HG03039 (cell line): ENCODE measurements at regions not wholly inside any gene's neighbourhood (a gene's known extent, or its start where the extent isn't known, plus 50 kb on each side); places are given as distances from the start of the nearest gene placed in this dataset.

Experiments used
- ATAC-seq: cut with Tn5 transposase; IDR thresholded peaks from one replicate; pipeline ENCODE4 v1.9.1; 2021; ENCODE audit warnings: mild to moderate bottlenecking, moderate library complexity; ENCODE audit not compliant: unreplicated experiment

DNA sequence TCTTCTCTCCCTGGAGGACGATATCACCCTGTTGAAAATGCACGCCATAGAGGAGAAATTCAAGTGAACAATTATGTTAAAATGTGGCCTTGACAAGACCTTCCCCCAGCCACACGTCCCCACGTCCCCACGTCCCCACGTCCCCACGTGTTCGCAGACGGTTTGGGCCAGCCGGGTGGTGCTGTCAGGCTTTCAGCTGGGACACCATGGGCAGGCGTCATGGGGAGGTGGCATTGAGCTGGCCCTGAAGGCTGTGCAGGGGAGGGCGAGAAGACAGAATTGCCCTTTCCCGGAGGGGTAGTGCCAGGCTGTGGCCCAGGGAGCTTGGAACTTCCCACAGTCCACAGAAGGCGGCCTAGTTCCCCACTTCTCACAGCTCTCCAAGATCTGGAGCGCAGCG, 240.7 kb upstream of the RAB6C start:
- no peak for ATAC-seq

DNA sequence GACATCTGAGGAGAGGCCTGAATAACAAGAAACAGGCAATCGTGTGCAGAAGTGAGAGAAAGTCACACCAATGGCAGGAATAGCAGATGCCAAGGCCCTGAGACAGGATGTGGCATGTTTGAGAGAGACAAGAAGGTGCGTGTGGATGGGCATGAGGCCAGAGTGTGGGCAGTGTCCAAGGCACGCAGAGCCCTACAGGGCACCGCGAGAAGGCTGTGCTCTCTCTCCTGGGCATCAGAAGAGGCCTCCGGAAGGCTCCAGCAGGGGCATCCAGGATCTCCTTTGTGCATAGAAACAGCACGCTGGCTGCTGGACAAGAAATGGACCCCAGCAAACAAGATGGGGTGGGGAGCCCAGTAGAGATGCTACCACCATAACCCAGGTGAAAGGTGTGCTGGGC, 239.0 kb upstream of the RAB6C start:
- ATAC-seq: no peak

DNA sequence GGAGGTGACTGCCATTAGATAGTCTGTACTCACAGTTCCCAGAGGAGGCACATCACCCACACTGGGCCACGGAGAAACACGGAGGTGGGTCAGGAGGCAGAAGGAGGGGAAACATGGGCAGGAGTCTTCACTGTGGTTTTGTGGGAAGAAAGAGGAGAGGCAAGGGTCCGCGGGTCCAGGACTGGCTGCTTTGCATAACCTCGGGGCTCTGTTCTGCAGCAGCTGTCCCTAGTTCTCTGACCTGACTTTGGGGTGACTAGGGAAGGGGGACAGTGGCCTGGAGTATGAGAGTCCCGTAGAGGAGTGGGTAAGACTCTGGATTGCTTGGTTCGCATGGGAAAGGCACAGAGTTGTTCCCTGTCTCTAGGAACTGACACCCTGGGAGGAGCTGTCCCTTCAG, 238.3 kb upstream of the RAB6C start:
- no peak for ATAC-seq

DNA sequence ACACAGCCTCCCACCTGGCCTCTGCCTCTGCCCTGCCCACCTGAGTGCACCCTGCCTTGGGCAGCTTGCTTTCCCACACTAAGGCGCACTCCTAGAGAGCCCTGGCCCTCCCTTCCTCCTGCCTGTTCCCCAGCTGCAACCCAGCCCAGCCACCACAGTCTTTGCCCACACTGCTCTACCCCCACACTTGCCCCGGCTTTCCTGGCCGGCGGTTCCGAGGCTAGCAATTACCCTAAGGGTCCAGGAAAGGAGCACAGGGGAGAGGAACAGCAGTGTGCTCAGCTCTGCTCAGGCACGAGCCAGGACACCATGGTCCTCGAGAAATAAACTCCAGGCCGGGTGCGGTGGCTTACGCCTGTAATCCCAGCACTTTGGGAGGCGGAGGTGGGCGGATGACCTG, 237.8 kb upstream of the RAB6C start:
- ATAC-seq: no peak

DNA sequence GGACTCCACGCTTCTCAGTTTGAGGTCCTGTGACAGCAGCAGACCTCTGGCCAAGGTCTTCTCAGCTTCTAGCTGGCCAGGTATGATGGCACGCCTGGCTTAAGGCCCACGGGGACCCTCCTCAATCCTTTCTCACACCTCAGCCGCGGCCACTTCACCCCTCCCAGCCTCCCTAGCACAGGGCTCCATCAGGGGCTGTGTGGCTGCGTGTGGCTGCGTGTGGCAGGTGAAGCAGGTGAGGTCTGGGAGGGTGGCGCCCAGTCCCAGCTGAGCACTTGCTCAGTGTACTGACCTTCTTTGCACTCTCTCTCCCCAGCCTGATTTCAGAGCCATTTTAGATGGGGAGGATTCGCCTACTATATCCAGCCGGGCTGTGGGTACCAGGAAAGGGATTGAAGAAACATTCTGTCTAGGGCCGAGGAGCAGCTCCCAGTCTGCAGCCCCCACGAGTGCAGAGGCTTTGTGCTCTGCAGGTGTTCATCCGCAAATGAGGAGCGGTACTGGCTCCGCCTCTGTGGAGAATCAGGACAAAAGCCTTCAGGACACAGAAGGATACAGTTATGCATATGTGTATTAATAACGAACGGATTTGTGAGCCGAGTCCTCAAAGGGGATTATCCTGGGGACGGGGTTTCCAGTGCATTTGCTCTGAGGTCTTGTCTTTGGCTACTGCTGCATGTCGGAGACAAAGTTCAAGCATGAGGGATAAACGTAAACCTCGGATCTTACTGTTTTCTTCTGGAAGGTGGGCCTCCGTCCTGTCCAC, 236.9 kb upstream of the RAB6C start:
- ATAC-seq: no peak

DNA sequence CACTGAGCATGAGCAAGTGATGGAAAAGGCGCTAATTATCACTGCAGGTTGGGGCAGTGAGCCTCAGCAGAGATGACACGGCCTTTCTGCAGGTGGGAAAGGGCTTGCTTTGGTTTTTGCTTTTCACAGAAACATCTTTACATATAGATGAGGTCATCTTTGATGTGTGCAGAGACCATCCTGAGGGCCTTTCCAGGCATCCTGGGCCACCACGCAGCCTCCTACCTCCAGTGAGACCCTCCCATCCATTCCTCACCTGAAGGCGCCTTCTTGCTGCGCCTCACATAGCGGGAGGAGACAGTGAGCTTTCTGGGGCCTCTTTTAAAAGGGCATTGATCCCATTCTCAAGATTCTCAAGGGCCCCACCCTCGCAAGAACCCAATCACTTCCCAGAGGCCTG, 235.3 kb upstream of the RAB6C start:
- ATAC-seq: no peak

DNA sequence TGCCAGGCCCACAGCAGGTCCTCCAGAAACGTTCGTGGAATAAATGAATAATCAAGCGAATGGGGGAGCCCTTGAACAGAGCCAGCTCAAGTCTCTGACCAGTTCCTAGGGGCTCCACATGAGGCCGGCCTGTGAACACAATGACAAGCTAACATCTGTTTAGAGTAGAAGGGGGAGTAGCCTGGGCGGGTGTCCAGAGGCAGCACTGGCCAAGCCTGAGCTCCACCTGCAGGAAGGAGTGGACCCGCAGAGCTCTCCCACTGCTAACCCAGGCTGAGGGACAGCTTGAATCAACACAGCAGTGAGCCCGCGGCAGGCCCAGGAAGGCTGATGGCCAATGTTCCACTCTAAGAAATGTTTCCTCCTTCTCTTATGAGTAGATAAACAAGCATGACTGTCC, 234.8 kb upstream of the RAB6C start:
- ATAC-seq: no peak

DNA sequence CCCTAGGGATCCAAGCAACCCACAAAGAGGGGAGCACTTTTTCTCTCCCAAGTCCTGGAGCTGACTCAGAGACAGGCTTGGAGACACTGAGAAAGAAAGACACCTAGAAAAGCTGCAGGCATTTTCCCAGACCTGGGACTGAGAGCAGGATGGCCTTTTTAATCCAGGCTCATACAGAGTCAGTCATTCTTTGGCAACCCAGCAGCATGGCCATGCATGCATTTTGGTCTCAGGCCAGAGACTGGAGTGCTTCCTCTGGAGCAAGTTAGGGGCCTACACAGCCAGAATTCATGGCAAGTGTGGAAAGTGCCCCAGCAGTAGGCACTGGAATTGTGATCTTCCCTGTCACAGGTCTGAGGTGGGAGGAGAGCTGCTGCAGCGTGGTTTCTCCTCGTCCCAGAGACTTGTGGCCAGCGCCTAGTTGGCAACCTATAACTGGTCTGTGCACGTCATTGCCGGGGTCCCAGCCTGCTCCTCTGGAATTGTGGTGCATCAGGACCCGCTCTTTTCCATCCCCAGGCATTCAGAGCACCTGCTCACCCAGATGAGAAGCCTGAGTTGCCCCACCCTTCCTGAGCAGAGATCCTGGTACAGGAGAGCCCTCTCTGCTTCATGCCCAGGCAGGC, 231.9 kb upstream of the RAB6C start:
- ATAC-seq: no peak

DNA sequence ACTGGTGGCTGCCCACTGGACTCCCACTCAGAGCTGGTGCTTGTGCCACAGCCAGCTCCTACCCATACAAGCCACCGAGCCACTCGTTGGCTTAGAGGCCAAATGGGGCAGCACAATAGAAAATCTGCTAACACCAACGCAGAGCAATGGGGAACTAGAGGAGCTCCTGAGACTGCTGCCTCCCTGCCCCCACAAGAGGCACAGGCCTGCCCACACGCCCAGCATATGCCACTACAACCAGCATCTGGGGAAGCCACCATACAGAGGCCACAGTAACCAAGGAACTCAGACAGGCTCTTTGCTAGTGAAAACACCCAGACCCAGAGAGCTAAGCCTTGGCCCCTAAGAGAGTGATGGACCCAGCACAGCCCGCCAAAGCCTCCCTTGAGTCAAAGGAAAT, 231.2 kb upstream of the RAB6C start:
- ATAC-seq: no peak

DNA sequence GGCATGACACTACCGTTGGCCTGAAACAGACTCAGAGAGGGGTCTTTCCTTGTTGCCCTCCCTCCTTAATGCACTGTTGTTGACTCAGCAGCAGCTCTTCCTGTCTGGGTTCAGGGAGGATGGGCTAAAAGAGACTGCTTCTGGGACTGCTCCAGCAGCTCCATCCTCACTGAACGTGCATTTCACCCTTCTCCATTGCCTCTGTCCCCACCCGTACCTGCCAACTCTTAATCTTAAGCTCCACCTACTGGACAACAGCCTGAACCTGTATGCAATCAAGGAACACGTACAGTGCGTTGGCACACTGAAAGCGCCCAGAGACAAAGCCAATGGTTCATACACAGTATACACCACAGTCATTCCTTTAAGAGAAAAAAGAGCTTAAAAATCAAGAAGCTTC, 230.8 kb upstream of the RAB6C start:
- no peak for ATAC-seq

DNA sequence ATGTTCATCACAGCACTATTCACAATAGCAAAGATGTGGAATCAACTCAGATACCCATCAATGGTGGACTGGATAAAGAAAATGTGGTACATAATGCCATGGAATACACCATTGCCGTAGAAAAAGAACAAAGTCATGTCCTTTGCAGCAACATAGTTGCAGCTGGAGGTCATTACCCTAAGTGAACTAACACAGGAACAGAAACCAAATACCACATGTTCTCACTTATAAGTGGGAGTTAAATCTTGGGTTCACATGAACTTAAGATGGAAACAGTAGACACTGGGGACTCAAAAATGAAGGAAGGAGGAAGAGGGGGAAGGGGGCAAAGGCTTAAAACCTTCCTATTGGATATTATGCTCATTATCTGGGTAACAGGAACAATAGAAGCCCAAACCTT, 228.1 kb upstream of the RAB6C start:
- ATAC-seq: no peak

DNA sequence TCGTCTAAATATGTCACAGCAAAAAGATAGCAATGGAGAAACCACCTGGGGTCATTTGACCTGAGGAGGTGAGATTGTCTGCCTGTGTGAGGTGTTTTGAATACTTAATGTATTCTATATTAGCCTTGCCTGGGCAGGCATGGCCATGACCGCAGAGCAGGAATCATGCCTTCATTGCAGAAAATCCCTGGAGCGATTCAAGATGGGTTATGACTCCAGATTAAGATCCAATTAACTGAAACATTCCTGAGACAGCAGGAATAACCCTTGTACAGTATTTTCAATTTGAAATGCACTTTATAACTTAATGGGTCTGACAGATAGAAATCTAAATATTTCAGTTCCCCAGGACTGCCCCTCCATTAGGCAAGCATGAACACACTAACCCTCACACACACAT, 227.3 kb upstream of the RAB6C start:
- ATAC-seq: no peak

DNA sequence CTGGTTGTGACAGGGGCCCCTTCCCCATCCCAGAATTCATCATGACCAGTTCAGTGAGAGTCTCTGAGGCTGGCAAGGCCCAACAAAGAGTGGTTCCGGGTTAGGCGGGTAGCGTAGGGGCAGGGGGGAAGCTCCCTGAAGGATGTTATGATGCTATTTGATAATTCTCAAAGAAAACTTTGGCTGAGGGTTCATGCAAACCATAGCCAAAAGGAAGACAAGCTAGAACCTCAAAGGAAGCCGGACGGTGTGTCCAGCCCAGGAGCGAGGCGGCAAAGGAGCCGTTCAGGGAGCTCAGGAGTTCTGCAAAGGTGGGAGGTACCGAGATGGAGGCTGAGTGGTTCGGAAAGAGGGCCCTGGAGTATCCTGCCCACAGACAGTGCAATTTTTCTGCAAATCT, 226.8 kb upstream of the RAB6C start:
- no peak for ATAC-seq

DNA sequence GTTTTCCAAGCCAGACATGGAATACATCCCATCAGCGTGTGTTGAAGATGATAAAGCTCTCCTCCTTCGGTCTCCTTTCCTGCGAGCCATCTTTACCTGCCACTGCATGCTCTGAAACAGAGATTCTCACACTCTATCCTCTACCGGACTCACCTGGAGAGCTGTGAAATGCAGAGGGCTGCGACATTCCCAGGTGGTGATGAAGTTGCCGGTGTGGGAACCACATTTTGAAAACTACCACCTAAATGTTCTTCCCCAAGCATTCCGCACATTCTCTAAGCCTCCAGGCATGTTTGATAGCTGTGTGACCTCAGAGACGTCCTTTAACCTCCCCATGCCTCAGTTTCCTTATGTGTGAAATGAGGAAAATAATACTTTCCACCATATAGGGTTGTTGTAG, 226.2 kb upstream of the RAB6C start:
- no peak for ATAC-seq

DNA sequence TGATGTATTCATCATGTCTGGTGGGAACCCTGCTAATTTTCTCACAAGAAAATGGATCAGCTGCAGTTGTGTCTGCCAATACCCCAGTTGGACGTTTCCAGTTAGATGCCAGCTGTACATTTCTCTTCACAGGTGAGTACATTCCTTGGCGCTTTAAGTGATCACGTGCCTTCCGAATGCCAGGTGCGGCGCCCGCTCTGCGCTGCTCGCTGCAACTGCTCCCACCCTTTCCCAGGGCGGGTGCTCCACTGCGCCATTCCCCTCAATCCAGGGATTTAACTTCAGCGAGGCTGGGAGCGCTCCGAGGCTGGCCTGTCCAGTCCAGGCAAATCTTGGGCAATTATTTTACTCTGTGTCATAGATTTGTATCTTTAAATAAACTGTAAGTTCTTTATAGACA, 225.0 kb upstream of the RAB6C start:
- ATAC-seq: no peak

DNA sequence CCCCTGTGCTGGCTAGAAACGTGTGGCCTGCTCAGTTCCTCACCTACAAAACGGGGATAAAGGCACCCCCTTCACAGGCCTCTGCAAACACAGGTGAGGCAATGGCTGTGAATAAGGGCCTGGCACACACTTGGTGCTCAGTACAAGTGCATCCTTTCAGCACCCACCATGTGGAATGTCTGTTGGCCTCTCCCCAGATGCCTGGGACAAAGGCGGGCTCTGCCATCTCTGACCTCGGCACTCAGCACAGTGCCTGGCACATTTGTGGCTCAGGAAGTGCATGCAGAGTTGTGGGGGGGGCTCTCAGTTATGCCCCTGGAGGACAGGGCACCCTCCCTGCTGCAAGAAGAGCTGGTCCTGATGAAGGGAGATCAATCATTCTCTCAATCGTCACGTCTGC, 224.6 kb upstream of the RAB6C start:
- no peak for ATAC-seq

DNA sequence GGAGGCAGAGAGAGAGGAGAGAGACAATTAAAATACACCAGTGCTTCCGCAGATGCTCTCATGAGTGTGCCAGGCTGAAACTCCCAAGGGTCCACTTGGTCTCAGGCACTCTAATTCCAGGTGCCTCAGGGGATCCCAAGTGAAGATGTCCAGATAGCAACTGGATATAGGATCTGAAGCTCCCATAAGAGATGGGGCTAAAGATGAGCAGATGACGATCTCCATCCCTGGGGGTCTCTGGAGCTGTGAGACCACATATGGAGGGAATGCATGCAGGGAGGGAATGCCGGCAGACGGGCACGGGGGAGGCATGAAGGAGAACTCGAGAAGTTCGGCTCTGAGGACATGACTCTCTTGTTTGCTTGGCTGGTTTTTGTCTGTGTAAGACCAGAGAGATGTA, 223.7 kb upstream of the RAB6C start:
- ATAC-seq: no peak

DNA sequence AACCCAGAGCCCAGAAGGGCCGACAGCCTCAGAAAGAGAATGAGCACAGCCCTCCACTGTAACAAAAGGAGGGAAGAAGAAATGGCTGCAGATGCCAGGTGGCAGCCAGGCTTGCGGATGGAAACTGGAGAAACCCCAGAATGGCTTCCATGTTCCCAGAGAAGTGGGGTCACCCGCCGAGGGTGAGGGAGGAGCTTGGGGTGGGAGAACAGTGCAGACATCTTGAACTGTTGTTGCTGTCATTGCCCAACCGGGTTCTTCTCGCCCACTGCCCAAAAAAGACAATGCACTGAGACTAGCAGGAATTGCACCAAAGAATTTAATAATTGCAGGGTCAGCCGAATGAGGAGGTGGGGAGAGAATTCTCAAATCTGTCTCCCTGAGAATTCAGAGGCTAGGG, 223.2 kb upstream of the RAB6C start:
- ATAC-seq: no peak

DNA sequence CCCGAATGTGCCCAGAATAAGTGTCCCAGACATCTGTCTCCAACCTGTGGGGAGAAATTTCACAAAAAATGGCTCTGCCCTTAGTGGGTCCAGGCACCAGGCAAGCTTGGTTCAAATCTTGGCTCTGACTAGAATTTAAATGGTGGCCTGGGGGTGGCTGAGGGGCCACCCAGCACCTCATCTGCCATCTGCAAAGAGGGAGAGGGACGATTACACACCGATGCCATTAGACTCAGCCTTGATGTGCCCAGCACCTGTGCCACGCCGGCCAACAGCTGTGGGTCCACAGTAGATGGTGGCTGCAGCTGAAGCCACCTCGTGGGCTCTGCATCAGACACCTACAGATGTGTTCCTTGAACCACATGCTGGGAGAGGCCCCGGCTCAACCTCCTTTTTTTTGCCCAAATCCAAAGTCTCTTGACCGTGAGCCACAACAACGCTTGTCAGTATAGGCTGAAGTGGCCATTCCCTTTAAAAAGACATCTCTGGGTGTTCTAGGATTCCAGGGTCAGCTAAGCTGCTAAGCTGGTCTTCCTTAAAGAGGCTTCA, 222.0 kb upstream of the RAB6C start:
- no peak for ATAC-seq

DNA sequence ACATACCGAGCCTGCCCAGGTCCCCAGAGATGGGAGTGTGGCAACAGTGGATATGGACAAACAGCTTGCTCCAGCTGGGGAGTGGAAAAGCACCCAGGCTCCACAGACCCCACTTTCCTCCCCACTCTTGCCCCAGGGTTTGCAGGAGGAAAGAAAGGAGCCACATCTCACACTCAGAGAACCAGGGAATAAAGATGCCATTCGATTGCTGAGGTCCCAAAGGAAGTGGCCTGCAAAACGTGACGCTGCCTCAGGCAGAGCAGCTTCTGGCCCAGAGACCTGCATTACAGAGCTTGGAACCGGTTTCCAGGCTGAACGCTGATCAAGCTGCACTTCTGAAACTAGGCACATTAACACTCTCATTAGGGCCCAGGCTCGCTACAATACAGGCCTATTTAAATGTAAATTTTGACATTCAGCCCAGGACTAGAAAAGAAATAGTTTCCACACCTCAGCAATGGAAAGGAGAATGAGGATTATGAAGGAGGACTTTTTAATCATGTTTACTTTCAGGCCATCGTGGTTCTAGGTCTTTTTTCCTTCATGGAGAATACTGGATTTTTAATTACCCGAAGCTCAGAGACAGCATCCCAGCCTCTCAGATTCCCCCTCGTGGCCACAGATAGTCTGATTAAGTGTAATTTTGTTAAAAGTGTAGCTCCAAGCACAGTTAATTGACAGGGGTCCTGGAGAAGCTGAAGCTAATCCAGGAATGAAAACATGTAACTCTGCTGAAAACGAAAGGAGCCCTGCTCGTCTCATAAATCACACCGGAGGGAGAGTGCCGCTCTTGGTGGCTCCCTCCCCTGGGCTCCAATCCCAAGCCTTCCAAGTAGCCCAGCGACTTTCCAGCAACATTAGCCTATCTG, 221.3 kb upstream of the RAB6C start:
- ATAC-seq: no peak

DNA sequence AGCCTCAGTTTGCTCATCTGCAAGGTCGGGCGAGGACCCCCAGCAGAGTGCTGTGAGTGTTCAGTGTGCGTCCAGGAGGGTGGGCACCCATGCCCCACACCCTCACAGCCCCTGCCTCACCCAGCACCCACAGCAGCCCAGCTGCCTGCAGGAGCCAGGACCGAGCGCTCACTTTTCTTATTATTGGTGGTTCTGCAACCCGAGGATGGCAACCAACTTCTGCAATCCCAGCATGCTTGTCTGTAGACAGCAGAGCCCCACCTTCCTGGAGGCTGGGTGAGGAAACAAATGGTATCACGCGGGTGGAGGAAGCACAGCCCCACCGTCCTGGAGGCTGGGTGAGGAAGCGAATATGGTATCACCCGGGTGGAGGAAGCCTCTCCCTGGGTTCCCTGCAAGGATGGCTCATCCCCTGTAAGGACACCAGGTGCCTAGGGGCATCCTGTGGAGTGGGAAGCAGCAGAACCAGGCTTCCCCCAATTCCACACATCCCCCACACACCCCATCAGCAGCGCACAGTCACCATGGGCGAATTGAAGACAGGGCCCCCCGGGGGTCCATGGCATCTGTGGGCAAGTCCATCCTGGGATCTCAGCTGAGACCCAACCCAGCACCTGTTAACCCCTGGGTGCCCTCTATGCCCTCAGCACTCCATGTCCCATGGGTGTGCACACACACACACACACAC, 220.5 kb upstream of the RAB6C start:
- no peak for ATAC-seq
